Tibial nerve (tissue), 4 donors: ENCODE measurements at regions not wholly inside any gene's neighbourhood (a gene's known extent, or its start where the extent isn't known, plus 50 kb on each side); places are given as distances from the start of the nearest gene placed in this dataset.

ENCODE experiments used
- EP300 ChIP-seq, 2 donors: sonication (generic); formaldehyde crosslinking; IDR thresholded peaks; one replicate each; pipeline ENCODE4 v1.6.1; 2017; ENCODE audit warnings: antibody characterized with exemption in 2 of 2, mild to moderate bottlenecking in 1 of 2
- TF ChIP-seq, protein P1 (sequence below), 5 experiments: fragments of 200-600 bp in 3 of 5; fragments of 450-650 bp in 2 of 5; sonication (generic) in 3 of 5; IDR thresholded peaks; one replicate each; pipeline ENCODE4 v1.5.1; 2016 to 2019; ENCODE audit warnings: antibody characterized with exemption in 5 of 5, mild to moderate bottlenecking in 3 of 5, moderate library complexity in 2 of 5

GRCh38 chr2:105582952-105583660 is 161.6 kb upstream of the NCK2 start:
- TF ChIP-seq, protein P1, sequence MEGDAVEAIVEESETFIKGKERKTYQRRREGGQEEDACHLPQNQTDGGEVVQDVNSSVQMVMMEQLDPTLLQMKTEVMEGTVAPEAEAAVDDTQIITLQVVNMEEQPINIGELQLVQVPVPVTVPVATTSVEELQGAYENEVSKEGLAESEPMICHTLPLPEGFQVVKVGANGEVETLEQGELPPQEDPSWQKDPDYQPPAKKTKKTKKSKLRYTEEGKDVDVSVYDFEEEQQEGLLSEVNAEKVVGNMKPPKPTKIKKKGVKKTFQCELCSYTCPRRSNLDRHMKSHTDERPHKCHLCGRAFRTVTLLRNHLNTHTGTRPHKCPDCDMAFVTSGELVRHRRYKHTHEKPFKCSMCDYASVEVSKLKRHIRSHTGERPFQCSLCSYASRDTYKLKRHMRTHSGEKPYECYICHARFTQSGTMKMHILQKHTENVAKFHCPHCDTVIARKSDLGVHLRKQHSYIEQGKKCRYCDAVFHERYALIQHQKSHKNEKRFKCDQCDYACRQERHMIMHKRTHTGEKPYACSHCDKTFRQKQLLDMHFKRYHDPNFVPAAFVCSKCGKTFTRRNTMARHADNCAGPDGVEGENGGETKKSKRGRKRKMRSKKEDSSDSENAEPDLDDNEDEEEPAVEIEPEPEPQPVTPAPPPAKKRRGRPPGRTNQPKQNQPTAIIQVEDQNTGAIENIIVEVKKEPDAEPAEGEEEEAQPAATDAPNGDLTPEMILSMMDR (IDR thresholded peaks at IDR 0.05): no peak
- TF ChIP-seq EP300 (IDR thresholded peaks at IDR 0.05): no peak
